Activated naive CD4-positive, alpha-beta T cell treated with anti-CD3 and anti-CD28 coated beads, Interleukin-2, amount 10 ng/mL, durations not matched to agents 7 days and 5 days (primary cell): ENCODE measurements at regions not wholly inside any gene's neighbourhood (a gene's known extent, or its start where the extent isn't known, plus 50 kb on each side); places are given as distances from the start of the nearest gene placed in this dataset.

ENCODE experiments used
- CTCF ChIA-PET: fragments of 350-600 bp; sonication (Branson Sonifier 250); formaldehyde crosslinking; loops from one replicate; lab custom pipeline; 2021; ENCODE audit warnings: antibody characterized with exemption; lab: Charles Lee
- DNase-seq: peaks from one replicate; pipeline ENCODE4 v3.0.0-alpha.2; 2020
- H3K27ac Mint-ChIP-seq: one replicate; pipeline ENCODE4 v1.8.0; 2021; ENCODE audit warnings: mild to moderate bottlenecking, moderate library complexity, mixed read lengths
- H3K27me3 Mint-ChIP-seq: one replicate; pipeline ENCODE4 v1.8.0; 2021; ENCODE audit warnings: mild to moderate bottlenecking, mixed read lengths
- H3K36me3 Mint-ChIP-seq: one replicate; pipeline ENCODE4 v1.8.0; 2021; ENCODE audit warnings: mixed read lengths
- H3K4me1 Mint-ChIP-seq: one replicate; pipeline ENCODE4 v1.8.0; 2021; ENCODE audit warnings: mixed read lengths
- H3K4me3 Mint-ChIP-seq: one replicate; pipeline ENCODE4 v1.8.0; 2021; ENCODE audit warnings: mild to moderate bottlenecking, moderate library complexity, mixed read lengths
- H3K9me3 Mint-ChIP-seq: one replicate; pipeline ENCODE4 v1.8.0; 2021; ENCODE audit warnings: mixed read lengths

DNA sequence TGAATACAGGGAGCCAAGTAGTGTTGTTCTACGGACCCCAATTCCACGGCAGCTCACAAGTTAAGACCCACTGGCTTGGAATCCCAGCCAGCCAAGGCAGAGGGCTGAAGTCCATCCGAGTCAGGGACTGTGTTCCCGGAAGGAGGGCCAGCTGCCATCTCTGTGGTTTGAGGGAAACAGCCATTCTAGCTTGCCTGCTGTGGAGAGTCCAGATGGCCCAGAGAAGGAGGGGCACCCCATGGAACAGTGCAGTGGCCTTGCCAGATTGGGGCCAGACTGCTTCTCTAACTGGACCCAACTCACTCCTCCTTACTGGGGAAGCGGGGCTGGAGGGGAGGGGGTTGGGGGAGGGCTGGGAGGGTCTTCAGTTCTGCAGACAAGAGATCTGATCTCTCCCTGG lies 156.4 kb downstream of the FAM181B start:
- Mint-ChIP-seq H3K4me1 (no peaks in the 10 kb centered on the region), H3K4me3 (no peak overlapping the region)
- CTCF ChIA-PET, result no interaction called here

DNA sequence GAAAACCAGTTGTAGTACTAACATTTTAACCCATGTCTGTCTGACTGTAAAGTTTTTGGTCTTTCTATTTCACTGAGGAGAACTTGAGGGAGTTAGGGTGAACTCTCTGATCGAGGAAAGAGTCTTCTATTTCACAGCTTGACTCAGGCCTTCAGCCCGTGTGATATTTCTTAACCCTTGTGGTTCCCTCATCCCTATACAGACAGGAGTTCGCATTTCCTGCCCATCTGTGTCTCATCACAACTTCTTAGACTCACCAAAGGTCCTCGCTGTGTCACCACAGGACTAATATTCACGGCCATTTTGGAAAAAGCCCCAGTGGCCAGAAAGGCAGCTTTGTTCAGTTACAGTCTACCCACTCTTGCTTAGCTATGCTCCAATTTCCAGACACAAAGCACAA lies 172.8 kb downstream of the FAM181B start:
- CTCF ChIA-PET, result no interaction called here

More for the DNA sequence above, 156.4 kb downstream of the FAM181B start:
- no peak for DNase-seq
- Mint-ChIP-seq H3K27ac (no peak overlapping the region), H3K9me3 (peaks cover 2% of the 10 kb centered on the region), H3K27me3 (no peaks in the 10 kb centered on the region), H3K36me3 (no peaks in the 10 kb centered on the region)

DNA sequence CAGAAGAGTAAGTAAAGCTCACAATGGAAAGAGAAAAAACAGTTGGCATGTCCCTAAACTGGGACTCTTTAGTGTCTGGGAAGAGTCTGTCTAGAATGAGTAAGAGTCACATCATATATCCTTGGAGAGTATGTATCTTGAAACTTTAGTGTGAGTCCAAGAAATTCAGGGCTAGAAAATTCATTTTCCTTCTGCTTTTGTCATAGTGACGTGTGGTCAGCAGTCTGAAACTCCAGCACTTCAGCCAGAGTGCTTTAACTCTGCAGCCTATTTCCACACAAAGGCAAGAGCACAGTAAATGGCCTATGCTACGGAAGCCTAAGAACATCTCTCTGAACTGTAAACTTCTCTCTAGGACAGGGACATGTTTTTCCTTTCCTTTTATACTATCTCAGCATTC lies 174.1 kb downstream of the FAM181B start:
- Mint-ChIP-seq H3K27me3 (no peaks in the 10 kb centered on the region), H3K9me3 (no peaks in the 10 kb centered on the region), H3K36me3 (no peaks in the 10 kb centered on the region), H3K4me1 (no peaks in the 10 kb centered on the region), H3K27ac (no peak overlapping the region), H3K4me3 (no peak overlapping the region)
- CTCF ChIA-PET, result no interaction called here
- no peak for DNase-seq

More for the DNA sequence above, 172.8 kb downstream of the FAM181B start:
- H3K27ac Mint-ChIP-seq, result no peak overlapping the region
- DNase-seq, result no peak
- no peaks in the 10 kb centered on the region for H3K4me1 Mint-ChIP-seq
- no peak overlapping the region for H3K4me3 Mint-ChIP-seq
- no peaks in the 10 kb centered on the region for H3K27me3 Mint-ChIP-seq
- no peaks in the 10 kb centered on the region for H3K36me3 Mint-ChIP-seq
- no peaks in the 10 kb centered on the region for H3K9me3 Mint-ChIP-seq

DNA sequence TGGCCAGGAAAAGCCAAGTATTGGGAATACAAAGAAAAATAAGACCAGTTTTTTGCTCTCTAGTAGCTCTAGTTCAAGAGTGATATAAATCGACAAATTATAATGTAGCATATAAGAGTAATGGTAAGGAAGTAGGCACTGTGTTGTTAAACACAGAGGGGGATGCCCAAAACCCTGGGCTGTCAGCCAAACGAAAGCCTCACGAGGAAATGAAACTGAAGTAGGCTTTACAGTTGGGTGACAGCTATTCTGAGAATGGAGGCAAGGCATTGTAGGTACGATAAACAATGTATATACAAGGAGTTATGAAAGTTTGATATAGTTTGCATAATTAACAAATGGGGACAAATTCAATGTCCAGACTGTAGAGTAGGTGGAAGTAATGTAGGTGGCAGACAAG lies 176.4 kb downstream of the FAM181B start:
- Mint-ChIP-seq H3K27ac (no peak overlapping the region), H3K27me3 (no peaks in the 10 kb centered on the region), H3K4me1 (no peaks in the 10 kb centered on the region), H3K9me3 (no peaks in the 10 kb centered on the region), H3K4me3 (no peak overlapping the region), H3K36me3 (no peaks in the 10 kb centered on the region)
- DNase-seq, result no peak
- CTCF ChIA-PET, result no interaction called here

DNA sequence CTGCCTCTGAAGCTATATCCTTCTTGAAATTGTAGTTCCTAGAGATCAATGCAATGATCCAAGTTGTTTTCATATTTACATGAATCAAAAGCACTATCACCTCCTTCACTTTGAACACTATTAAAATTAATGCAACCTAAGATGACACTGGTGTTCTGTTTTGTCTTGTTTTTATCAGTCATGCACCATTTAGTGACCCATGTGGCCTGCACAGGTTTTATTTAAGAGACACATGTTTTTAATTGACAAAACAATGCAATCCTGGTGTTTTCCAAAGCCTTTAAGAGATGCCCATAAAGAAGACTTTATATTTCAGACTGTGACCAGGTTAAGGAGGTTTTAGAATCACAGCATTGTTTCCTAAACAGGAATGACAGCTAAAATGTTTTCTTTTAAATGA lies 177.5 kb downstream of the FAM181B start:
- no peak for DNase-seq
- CTCF ChIA-PET, result no interaction called here
- Mint-ChIP-seq H3K4me1 (no peaks in the 10 kb centered on the region), H3K4me3 (no peak overlapping the region), H3K27me3 (no peaks in the 10 kb centered on the region), H3K27ac (no peak overlapping the region), H3K36me3 (no peaks in the 10 kb centered on the region), H3K9me3 (no peaks in the 10 kb centered on the region)

DNA sequence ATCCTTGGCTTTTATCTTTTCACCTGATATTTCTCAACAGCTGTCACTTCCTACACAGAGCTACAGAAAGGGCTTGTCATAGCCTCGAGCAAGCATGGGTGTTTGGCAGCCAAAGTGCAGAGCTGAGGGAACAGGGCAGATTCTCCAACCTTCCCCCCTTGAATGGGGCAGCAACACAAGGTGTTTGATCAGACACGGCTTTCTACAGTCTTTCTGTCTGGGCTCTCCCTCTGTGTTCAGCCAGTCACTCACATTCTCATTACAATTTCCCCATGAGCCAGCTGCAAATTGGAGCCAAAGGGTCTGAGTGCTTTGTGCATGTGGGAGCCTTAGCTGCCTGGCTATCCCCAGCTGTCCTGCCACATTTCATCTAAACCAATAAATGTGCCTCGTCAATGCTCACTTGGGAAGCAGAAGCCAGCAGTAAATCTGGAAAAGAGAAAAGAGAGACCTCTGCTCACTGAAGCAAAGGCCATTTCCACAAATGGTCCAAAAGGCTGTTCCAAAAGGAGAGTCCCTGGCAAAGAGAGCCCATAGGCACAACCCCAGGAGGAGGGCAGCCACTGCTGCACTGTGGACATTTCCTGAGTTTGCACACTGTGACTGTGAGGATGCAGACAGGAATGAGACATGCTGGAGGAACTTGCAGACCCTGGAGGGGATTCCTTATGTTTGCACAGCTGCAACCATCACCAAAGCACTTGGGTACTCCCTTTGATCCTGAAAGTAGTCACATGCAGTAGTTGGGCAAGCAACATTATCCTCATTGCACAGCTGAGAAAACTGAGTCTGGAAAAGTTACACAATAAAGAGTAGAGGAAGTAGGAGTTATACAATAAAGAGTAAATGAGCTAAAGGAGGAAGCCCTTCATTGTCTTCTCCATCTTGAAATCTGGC lies 186.8 kb downstream of the FAM181B start:
- Mint-ChIP-seq H3K4me3 (no peak overlapping the region), H3K36me3 (no peaks in the 10 kb centered on the region), H3K4me1 (no peaks in the 10 kb centered on the region), H3K27me3 (no peaks in the 10 kb centered on the region), H3K27ac (no peak overlapping the region), H3K9me3 (no peaks in the 10 kb centered on the region)
- DNase-seq, result no peak
- CTCF ChIA-PET, result no interaction called here

DNA sequence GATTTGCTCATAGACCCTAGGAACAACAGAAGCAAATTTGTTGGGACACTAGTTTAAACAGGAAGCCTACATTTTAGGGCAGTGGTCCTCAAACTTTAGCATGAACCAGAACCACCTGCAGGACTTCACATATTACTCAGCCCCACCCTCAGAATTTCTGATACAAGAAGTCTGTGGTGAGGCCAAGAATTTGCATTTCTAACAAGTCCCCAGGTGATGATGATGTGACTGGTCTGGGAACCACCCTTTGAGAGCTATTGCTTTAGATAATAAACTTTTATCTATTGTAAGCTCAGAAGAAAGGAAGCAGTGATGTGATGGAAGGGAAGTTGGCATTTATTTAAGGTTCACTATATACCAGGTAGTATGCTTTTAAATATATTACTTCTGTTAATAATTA lies 194.0 kb downstream of the FAM181B start:
- Mint-ChIP-seq H3K27me3 (no peaks in the 10 kb centered on the region), H3K4me3 (no peak overlapping the region), H3K4me1 (no peaks in the 10 kb centered on the region), H3K9me3 (no peaks in the 10 kb centered on the region), H3K36me3 (no peaks in the 10 kb centered on the region), H3K27ac (no peak overlapping the region)
- CTCF ChIA-PET, result no interaction called here
- DNase-seq, result no peak

DNA sequence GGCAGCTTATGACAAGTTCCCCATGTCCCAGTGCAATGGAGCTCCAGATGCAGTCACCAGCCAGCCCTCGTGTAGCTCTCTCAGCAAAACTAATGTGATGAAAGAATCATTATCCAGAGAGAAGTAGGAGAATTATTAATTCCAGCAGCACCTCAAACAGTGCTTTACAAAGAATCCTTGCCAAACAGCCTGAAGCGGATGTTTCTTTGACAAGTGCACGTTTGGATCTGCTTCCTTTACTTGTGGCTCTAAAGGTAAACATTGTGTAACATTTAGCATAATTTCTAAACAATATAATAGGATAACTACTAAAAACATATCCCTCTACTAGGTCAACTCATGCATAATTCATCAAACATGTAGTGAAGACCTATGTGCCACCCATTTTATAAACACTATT lies 197.0 kb downstream of the FAM181B start:
- DNase-seq, result no peak
- no peak overlapping the region for H3K27ac Mint-ChIP-seq
- no peaks in the 10 kb centered on the region for H3K36me3 Mint-ChIP-seq
- no peak overlapping the region for H3K4me3 Mint-ChIP-seq
- H3K4me1 Mint-ChIP-seq, result no peaks in the 10 kb centered on the region
- H3K27me3 Mint-ChIP-seq, result no peaks in the 10 kb centered on the region
- CTCF ChIA-PET, result no interaction called here
- no peaks in the 10 kb centered on the region for H3K9me3 Mint-ChIP-seq

DNA sequence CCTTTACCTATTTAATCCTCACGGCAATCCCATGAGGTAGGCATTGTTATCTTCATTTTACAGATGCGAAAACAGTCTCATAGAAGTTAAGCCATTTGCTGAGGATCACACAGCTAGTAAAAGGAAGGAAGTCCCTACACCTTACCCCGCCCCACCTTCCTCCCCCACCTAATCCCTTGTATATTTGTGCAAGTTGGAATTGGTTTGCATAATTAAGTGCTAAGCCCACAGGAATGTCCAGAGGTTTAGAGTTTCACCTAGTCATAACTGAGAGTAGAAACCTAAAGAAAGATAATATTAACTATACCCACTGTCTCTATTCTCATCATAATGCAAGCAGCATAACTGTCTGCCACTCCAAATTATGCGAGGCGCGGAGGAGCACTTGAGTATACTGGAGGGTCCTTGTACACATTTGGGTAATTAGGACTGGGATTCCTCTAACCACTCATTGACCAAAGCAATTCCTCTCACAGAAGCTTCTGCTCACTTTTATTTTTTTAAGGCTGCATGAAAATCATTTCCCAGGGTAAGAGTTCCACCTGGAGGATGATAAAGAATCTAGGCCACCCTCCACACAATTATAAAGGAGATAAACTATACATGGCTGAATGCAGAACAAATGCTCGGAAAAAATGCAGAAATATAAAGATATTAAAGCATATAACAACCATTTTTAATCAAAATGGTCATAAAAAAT lies 199.9 kb downstream of the FAM181B start:
- CTCF ChIA-PET, result no interaction called here
- Mint-ChIP-seq H3K9me3 (no peaks in the 10 kb centered on the region), H3K27me3 (no peaks in the 10 kb centered on the region), H3K4me1 (no peaks in the 10 kb centered on the region), H3K4me3 (no peak overlapping the region), H3K36me3 (no peaks in the 10 kb centered on the region), H3K27ac (no peak overlapping the region)
- no peak for DNase-seq

DNA sequence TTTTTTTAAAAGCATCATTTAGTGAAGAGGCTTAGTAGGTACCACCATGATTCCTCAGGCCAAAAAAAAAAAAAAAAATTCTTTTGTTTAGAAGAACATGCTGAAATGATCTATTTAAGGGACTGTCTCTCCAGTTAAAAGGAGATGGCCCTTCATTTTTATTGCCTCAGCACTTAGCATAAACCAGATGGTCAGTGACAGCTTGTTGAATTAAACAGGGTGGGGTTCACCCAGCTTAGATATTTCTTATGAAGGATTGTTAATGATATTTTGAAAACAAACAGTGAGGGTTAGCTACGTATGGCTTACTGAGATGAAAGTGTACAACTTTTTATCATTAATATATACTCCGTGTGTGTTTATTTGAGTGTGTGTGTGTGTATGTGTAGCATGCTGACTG lies 203.7 kb downstream of the FAM181B start:
- Mint-ChIP-seq H3K4me3 (no peak overlapping the region), H3K4me1 (no peaks in the 10 kb centered on the region), H3K9me3 (no peaks in the 10 kb centered on the region), H3K27ac (no peak overlapping the region), H3K36me3 (no peaks in the 10 kb centered on the region), H3K27me3 (no peaks in the 10 kb centered on the region)
- CTCF ChIA-PET, result no interaction called here
- no peak for DNase-seq

DNA sequence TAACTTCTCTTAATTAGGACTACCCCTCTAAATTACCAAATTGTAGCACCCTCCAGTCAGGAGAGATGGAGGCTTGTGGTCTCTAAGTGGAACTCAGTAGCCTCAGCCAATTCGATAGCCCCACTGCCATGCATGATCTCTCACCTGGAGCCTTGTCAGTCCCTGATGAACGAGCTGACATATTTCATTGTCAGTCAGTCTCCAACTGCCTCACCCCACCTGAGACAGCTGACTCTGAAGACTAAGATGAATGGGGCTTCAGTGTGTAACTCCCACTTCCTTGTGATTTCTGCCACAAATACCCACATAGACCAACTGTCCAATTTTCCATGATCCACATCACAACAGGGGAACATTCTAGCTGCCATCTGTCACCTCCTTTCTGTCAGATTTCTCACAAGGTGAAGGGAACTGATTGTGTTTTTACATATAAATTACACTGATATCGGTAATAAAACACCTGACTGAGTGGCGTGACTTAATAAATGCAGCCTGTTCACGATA lies 206.5 kb downstream of the FAM181B start:
- no peak for DNase-seq
- Mint-ChIP-seq H3K27ac (no peak overlapping the region), H3K4me1 (no peaks in the 10 kb centered on the region), H3K9me3 (no peaks in the 10 kb centered on the region), H3K4me3 (no peak overlapping the region), H3K36me3 (no peaks in the 10 kb centered on the region), H3K27me3 (no peaks in the 10 kb centered on the region)
- CTCF ChIA-PET, result no interaction called here

DNA sequence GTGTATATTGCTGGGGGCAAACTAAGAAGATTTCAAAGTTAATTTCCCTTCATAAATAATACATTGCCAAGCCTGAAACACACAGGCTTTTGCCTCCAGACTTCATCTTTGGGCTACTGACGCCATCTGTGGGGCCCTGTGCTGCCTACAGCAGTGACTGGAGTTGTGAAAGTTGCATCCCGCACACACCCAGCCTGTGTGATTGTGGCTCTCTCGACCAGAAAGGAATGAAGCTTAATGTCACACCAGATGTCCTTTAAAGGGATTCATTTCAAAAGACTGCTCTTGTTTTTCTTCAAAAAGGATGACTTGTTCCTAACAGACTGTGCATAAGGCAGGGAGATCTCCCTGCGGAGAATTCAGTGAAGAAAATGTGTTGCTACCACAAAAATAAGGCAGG lies 210.5 kb downstream of the FAM181B start:
- Mint-ChIP-seq H3K36me3 (no peaks in the 10 kb centered on the region), H3K4me3 (no peak overlapping the region), H3K4me1 (no peaks in the 10 kb centered on the region), H3K27me3 (no peaks in the 10 kb centered on the region), H3K9me3 (no peaks in the 10 kb centered on the region), H3K27ac (no peak overlapping the region)
- CTCF ChIA-PET, result no interaction called here
- no peak for DNase-seq

DNA sequence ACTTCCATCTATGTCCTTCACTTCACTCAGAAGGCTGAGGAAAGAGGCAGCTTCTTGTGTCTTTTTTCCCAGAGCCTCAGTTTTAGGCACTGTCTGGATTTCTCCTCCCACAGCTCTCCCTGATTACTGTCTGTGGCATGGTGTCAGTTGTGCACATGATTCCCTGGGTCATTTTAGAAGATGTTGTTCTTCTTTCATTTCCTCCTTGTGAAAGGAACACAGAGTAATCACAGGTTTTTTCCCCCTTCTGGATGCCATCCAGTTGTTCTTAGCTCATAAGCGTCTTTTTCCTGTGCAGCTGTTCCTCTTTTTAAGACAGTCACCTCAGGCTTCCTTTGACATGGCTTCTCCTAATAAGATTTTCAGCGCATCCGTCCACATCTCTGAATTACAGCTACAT lies 212.2 kb downstream of the FAM181B start:
- Mint-ChIP-seq H3K27me3 (no peaks in the 10 kb centered on the region), H3K4me1 (no peaks in the 10 kb centered on the region), H3K27ac (no peak overlapping the region), H3K9me3 (no peaks in the 10 kb centered on the region), H3K4me3 (no peak overlapping the region), H3K36me3 (no peaks in the 10 kb centered on the region)
- DNase-seq, result no peak
- CTCF ChIA-PET, result no interaction called here

DNA sequence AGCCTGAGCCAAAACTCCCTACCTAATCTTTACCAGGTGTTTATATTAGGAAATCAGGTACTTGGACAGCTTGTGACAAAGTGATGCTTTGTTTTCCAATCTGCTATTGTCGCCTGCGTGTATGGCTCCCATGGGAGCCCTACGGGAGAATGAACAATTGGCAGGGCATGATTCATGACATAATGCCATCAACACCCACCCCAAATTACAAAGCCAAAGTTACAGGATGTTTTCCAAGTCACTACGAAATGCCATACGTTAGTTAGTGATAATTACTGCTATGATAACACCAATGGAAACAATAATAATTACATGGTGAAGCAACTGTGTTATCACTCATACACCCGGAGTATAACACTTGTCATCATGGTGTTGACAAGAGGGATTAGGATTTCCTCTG lies 226.4 kb downstream of the FAM181B start:
- Mint-ChIP-seq H3K27ac (no peak overlapping the region), H3K36me3 (no peaks in the 10 kb centered on the region)
- DNase-seq, result no peak

DNA sequence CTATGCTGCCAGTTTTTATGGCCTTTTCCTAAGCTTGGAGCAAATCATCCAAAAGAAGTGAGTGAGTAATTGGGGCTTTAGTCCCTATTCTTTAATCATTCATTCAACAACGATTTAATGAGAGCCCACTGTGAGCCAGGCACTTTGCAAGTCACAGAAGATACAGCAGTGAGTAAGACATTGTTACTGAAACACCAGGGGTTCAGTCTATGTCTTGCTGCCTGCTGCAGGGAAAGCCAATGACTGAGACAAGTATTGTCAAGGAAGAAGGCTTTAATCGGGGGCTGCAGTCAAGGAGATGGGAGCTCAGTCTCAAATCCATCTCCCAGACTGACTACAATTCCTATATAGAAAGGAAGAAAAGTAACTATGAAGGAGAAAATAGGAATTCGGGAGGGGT lies 228.3 kb downstream of the FAM181B start:
- Mint-ChIP-seq H3K27ac (no peak overlapping the region), H3K9me3 (peaks cover 3% of the 10 kb centered on the region), H3K4me1 (no peaks in the 10 kb centered on the region), H3K27me3 (no peaks in the 10 kb centered on the region), H3K36me3 (no peaks in the 10 kb centered on the region), H3K4me3 (no peak overlapping the region)
- no peak for DNase-seq
- CTCF ChIA-PET, result no interaction called here

More for the DNA sequence above, 226.4 kb downstream of the FAM181B start:
- H3K4me1 Mint-ChIP-seq, result no peaks in the 10 kb centered on the region
- H3K27me3 Mint-ChIP-seq, result no peaks in the 10 kb centered on the region
- CTCF ChIA-PET, result no interaction called here
- no peak overlapping the region for H3K4me3 Mint-ChIP-seq
- no peaks in the 10 kb centered on the region for H3K9me3 Mint-ChIP-seq
